MM.1S (cell line): ENCODE measurements at regions not wholly inside any gene's neighbourhood (a gene's known extent, or its start where the extent isn't known, plus 50 kb on each side); places are given as distances from the start of the nearest gene placed in this dataset.

ENCODE experiments used
- CTCF ChIP-seq: fragments of 300-600 bp; sonication (generic); IDR thresholded peaks from 2 replicates; pipeline ENCODE4 v1.5.1; 2016; ENCODE audit warnings: antibody characterized with exemption, low read length, mixed read lengths
- EZH2 ChIP-seq: fragments of 300-600 bp; sonication (generic); optimal IDR thresholded peaks from 2 replicates; pipeline ENCODE3; 2017; ENCODE audit warnings: low read depth, mild to moderate bottlenecking, antibody characterized with exemption, low read length, mixed read lengths
- EZH2phosphoT487 ChIP-seq: fragments of 300-600 bp; sonication (generic); IDR thresholded peaks from 2 replicates; pipeline ENCODE4 v1.6.1; 2018; ENCODE audit warnings: antibody characterized with exemption, low read length

GRCh38 chr16:51815523-51815922, 664.5 kb upstream of the SALL1 start:
- TF ChIP-seq CTCF (no peak), EZH2 (no peak), EZH2phosphoT487 (no peak)
